ENCODE measurements at regions not wholly inside any gene's neighbourhood (a gene's known extent, or its start where the extent isn't known, plus 50 kb on each side); places are given as distances from the start of the nearest gene placed in this dataset.

DNA sequence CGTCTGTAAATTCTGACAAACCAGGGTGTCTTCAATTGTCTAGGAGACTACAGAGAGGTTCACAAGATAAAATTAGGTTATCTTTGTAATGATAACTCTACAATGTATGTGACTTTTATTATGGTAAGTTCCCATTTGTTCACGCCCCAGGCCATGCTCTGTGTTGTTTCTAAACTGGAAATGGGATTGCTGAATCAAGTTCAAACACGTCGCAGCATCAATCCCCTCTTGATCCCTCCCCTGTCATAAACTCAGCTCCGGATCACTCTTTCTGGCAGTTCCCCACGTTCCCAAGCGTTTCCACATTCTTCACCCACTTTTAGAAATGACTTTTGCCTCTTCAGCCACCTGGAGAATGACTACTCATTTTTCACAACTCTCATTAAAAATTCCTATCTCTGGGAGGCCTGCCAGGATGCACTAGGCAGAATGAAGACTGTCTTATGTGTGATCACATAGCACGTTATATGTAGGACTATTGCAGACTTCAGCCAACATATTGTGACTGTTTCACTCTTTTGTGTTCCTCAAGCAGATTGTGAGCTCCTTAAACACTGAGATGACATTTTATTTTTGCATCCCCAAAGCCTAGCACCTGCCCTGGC lies 1124.2 kb upstream of the WWC1 start:
- H3K27me3 ChIP-seq: no peaks in the 10 kb centered on the region
- no peaks in the 10 kb centered on the region for H3K9me3 ChIP-seq
- no peak overlapping the region for H3K27ac ChIP-seq
- no peak for DNase-seq
- ATAC-seq: no peak
- TF ChIP-seq, protein P1, sequence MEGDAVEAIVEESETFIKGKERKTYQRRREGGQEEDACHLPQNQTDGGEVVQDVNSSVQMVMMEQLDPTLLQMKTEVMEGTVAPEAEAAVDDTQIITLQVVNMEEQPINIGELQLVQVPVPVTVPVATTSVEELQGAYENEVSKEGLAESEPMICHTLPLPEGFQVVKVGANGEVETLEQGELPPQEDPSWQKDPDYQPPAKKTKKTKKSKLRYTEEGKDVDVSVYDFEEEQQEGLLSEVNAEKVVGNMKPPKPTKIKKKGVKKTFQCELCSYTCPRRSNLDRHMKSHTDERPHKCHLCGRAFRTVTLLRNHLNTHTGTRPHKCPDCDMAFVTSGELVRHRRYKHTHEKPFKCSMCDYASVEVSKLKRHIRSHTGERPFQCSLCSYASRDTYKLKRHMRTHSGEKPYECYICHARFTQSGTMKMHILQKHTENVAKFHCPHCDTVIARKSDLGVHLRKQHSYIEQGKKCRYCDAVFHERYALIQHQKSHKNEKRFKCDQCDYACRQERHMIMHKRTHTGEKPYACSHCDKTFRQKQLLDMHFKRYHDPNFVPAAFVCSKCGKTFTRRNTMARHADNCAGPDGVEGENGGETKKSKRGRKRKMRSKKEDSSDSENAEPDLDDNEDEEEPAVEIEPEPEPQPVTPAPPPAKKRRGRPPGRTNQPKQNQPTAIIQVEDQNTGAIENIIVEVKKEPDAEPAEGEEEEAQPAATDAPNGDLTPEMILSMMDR (IDR thresholded peaks at IDR 0.05): no peak
- intact Hi-C loops (cut with DNase I): no loop called here
- no peaks in the 10 kb centered on the region for H3K4me1 ChIP-seq
- no peaks in the 10 kb centered on the region for H3K36me3 ChIP-seq
- H3K4me3 ChIP-seq: no peak overlapping the region

DNA sequence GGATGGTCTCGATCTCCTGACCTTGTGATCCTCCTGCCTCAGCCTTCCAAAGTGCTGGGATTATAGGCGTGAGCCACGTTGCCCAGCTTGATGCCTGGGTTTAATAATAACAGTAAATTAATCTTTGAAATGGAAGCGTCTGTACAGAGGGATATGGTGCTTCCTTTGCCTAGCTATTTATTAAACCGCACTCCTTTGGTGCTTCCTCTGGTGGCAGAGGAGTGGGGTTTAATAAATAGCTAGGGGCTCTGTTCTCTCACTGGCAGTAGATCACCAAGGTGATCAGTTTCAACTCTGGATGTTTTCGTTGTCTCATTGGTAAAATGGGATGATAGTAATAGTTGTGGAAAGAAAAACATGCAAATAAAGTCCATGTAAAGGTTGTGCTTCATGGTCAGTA lies 1122.5 kb upstream of the WWC1 start:
- no peak for ATAC-seq
- Histone ChIP-seq H3K4me1 (no peaks in the 10 kb centered on the region), H3K27ac (no peak overlapping the region), H3K27me3 (no peaks in the 10 kb centered on the region), H3K4me3 (no peak overlapping the region), H3K36me3 (no peaks in the 10 kb centered on the region), H3K9me3 (no peaks in the 10 kb centered on the region)
- no peak for DNase-seq
- intact Hi-C loops (cut with DNase I): no loop called here
- TF ChIP-seq, protein P1 (IDR thresholded peaks at IDR 0.05): no peak

DNA sequence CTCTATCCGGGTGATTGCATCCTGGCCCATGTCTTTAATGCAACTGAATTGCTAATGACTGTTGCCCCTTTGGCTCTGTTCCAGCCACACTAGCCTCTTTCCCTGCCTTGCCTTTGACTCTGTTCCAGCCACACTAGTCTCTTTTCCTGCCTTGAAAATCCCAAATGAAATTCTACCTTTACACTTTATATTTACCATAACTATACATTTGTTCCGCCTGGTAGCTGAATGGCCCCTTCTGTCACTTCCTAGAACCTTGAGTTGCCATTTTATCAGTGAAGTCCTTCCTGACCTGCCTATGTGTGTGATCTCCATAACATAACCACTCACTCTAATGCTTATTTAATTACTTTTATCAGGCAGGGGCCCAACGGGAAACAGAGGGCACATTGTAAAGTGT lies 1120.4 kb upstream of the WWC1 start:
- Histone ChIP-seq H3K9me3 (no peaks in the 10 kb centered on the region), H3K4me1 (no peaks in the 10 kb centered on the region), H3K27ac (no peak overlapping the region), H3K4me3 (no peak overlapping the region), H3K27me3 (no peaks in the 10 kb centered on the region), H3K36me3 (no peaks in the 10 kb centered on the region)
- ATAC-seq: no peak
- TF ChIP-seq, protein P1 (IDR thresholded peaks at IDR 0.05): no peak
- intact Hi-C loops (cut with DNase I): no loop called here
- no peak for DNase-seq

DNA sequence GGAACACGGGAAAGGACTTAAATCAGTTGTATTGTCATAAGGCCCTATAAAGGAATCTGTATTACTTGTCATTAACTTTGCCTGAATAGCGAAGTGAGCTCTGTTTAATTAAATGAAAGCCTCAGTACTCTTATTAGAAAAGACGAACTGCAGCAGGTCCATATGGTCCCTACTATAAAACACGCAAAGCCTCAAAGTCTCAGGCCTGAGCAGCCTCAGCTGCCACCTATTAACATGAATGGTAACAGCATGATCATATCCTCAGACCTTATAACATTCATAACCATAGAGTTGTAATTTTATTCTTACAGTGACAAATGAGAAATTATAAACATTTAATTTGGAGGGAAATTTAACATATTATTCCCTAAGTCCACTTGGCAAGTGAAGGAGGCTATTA lies 1113.7 kb upstream of the WWC1 start:
- no peak for ATAC-seq
- Histone ChIP-seq H3K9me3 (no peaks in the 10 kb centered on the region), H3K4me3 (no peak overlapping the region), H3K4me1 (no peaks in the 10 kb centered on the region), H3K36me3 (no peaks in the 10 kb centered on the region), H3K27ac (no peak overlapping the region), H3K27me3 (no peaks in the 10 kb centered on the region)
- intact Hi-C loops (cut with DNase I): no loop called here
- TF ChIP-seq, protein P1 (IDR thresholded peaks at IDR 0.05): no peak
- no peak for DNase-seq

DNA sequence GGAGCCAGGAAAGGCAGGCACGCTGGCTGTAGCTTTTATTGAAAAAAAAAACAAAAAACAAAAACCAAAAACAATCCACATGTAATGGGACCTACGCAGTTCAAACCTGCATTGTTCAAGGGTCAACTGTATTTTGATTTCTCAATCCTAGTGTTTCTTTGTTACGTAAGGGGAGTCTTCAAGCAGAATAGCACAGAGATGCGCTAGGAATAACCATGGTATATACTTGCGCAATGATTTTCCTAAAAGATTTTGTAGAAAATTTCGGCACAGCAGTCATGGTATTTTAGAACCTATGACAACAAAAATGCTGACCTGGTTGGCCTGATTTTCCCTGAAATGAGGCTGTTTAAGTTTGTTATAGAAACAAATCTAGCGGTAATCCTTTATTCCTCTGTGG lies 1110.5 kb upstream of the WWC1 start:
- H3K4me1 ChIP-seq: no peaks in the 10 kb centered on the region
- H3K27ac ChIP-seq: no peak overlapping the region
- H3K4me3 ChIP-seq: no peak overlapping the region
- no peaks in the 10 kb centered on the region for H3K36me3 ChIP-seq
- intact Hi-C loops (cut with DNase I): no loop called here
- no peak for ATAC-seq
- DNase-seq: no peak
- H3K27me3 ChIP-seq: no peaks in the 10 kb centered on the region
- TF ChIP-seq, protein P1 (IDR thresholded peaks at IDR 0.05): no peak
- no peaks in the 10 kb centered on the region for H3K9me3 ChIP-seq

DNA sequence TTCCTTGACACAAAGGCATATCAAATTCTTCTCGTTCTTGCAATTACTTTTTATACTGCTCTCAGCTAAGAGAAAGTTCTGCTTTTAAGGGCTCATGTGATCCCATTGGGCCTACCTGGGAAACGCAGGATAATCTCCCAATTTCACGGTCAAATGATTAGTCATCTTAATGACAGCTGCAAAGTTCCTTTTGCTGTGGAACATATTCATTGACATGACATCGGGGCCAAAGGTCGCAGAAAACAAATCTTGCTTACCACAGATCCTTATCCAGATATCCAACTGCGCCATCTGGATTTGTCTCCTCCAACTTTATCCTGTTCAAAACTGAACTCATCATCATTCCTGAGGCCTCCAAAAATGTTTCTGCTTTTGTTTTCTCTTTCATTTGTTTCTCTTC lies 1085.6 kb upstream of the WWC1 start:
- Histone ChIP-seq H3K9me3 (no peaks in the 10 kb centered on the region), H3K4me1 (no peaks in the 10 kb centered on the region), H3K27ac (no peak overlapping the region), H3K27me3 (no peaks in the 10 kb centered on the region), H3K36me3 (no peaks in the 10 kb centered on the region), H3K4me3 (no peak overlapping the region)
- TF ChIP-seq, protein P1 (IDR thresholded peaks at IDR 0.05): no peak
- ATAC-seq: no peak
- intact Hi-C loops (cut with DNase I): no loop called here
- no peak for DNase-seq

All from upper lobe of right lung (tissue), 1 donor.